GM21390 (cell line): ENCODE measurements at regions not wholly inside any gene's neighbourhood (a gene's known extent, or its start where the extent isn't known, plus 50 kb on each side); places are given as distances from the start of the nearest gene placed in this dataset.
"Not testable (repeated sequence)": the region's sequence is repeated elsewhere in the genome, so short reads cannot be mapped to it uniquely, and the experiment has no call there.

Experiments used
- ATAC-seq: cut with Tn5 transposase; IDR thresholded peaks from one replicate; pipeline ENCODE4 v1.9.1; 2021; ENCODE audit not compliant: unreplicated experiment

GRCh38 chr9:38133595-38133994 is 64.6 kb upstream of the SHB start:
- no peak for ATAC-seq

GRCh38 chr9:38132956-38133355 is 63.9 kb upstream of the SHB start:
- ATAC-seq, result no peak

GRCh38 chr9:38131729-38132128 is 62.7 kb upstream of the SHB start:
- no peak for ATAC-seq

- no peak for ATAC-seq
Measured at GRCh38 chr9:38130724-38131123, 61.7 kb upstream of the SHB start.

- no peak for ATAC-seq
Measured at GRCh38 chr9:38129366-38129765, 60.3 kb upstream of the SHB start.

- no peak for ATAC-seq
Measured at GRCh38 chr9:38128752-38129270, 59.8 kb upstream of the SHB start.

- ATAC-seq, result no peak
Measured at GRCh38 chr9:38127271-38127839, 58.3 kb upstream of the SHB start.

GRCh38 chr9:38126730-38127129 is 57.7 kb upstream of the SHB start:
- no peak for ATAC-seq

GRCh38 chr9:38125889-38126288 is 56.9 kb upstream of the SHB start:
- no peak for ATAC-seq

- ATAC-seq, result not testable (repeated sequence)
Measured at GRCh38 chr9:38123359-38123758, 54.3 kb upstream of the SHB start.

- ATAC-seq, result no peak
Measured at GRCh38 chr9:38120961-38121360, 51.9 kb upstream of the SHB start.

GRCh38 chr9:38119560-38120236 is 50.7 kb upstream of the SHB start:
- ATAC-seq, result no peak

- ATAC-seq, result no peak
Measured at GRCh38 chr9:38118862-38119438, 49.9 kb upstream of the SHB start.
